DND-41 (cell line): ENCODE measurements at regions not wholly inside any gene's neighbourhood (a gene's known extent, or its start where the extent isn't known, plus 50 kb on each side); places are given as distances from the start of the nearest gene placed in this dataset.

ENCODE experiments used
- ATAC-seq: fragments of 200-7000 bp; cut with Tn5 transposase; 3 replicates; pipeline ENCODE4 v1.9.1; 2021; ENCODE audit warnings: low read depth; ENCODE audit not compliant: insufficient read depth
- DNase-seq: peaks from one replicate; pipeline ENCODE4 v3.0.0-alpha.2; 2020
- H2AFZ ChIP-seq: 2 replicates; pipeline ENCODE4 v1.6.0; 2012; ENCODE audit warnings: low read depth, low read length
- H3K27ac ChIP-seq: 2 replicates; pipeline ENCODE4 v1.5.1; 2012; ENCODE audit warnings: low read length, inconsistent platforms
- H3K27me3 ChIP-seq: fragments of 200-600 bp; sonication (generic); 2 replicates; pipeline ENCODE4 v1.6.0; 2012; ENCODE audit warnings: low read length, mild to moderate bottlenecking, inconsistent platforms; ENCODE audit not compliant: insufficient read depth, poor library complexity
- H3K36me3 ChIP-seq: 2 replicates; pipeline ENCODE4 v1.5.1; 2012; ENCODE audit warnings: low read length, inconsistent platforms; ENCODE audit not compliant: insufficient read depth
- H3K4me1 ChIP-seq: 2 replicates; pipeline ENCODE4 v1.5.1; 2012; ENCODE audit warnings: mild to moderate bottlenecking, low read length; ENCODE audit not compliant: insufficient read depth
- H3K4me2 ChIP-seq: 2 replicates; pipeline ENCODE4 v1.6.0; 2012; ENCODE audit warnings: mild to moderate bottlenecking, moderate library complexity, low read length, inconsistent platforms; ENCODE audit not compliant: insufficient read depth
- H3K4me3 ChIP-seq, 2 experiments: fragments of 200-600 bp in 1 of 2; shearing (Covaris generic) in 1 of 2; 2 replicates each; pipeline ENCODE4 v1.5.1; 2012 to 2016; ENCODE audit warnings: inconsistent platforms in 2 of 2, low read length in 2 of 2, mild to moderate bottlenecking in 2 of 2, low read depth in 1 of 2, moderate library complexity in 1 of 2
- H3K79me2 ChIP-seq: 2 replicates; pipeline ENCODE4 v1.6.0; 2012; ENCODE audit warnings: low read length, inconsistent platforms; ENCODE audit not compliant: insufficient read depth
- H3K9ac ChIP-seq: 2 replicates; pipeline ENCODE4 v1.6.0; 2012; ENCODE audit warnings: low read depth, mild to moderate bottlenecking, inconsistent platforms, low read length, moderate library complexity
- H3K9me3 ChIP-seq: 2 replicates; pipeline ENCODE4 v1.5.1; 2012; ENCODE audit warnings: low read length, moderate library complexity, mild to moderate bottlenecking, inconsistent platforms; ENCODE audit not compliant: insufficient read depth, severe bottlenecking
- H4K20me1 ChIP-seq: 2 replicates; pipeline ENCODE4 v1.6.0; 2012; ENCODE audit warnings: low read length; ENCODE audit not compliant: insufficient read depth
- EZH2 ChIP-seq: IDR thresholded peaks from 3 replicates; pipeline ENCODE4 v1.6.1; 2012; ENCODE audit warnings: borderline replicate concordance, low read depth, mild to moderate bottlenecking, moderate library complexity, low read length, inconsistent platforms; ENCODE audit not compliant: severe bottlenecking
- TF ChIP-seq, protein P1 (sequence below): IDR thresholded peaks from 2 replicates; pipeline ENCODE4 v1.5.1; 2012; ENCODE audit warnings: borderline replicate concordance, low read length, moderate library complexity, mild to moderate bottlenecking; ENCODE audit not compliant: poor library complexity, severe bottlenecking; ENCODE audit errors: extremely low read depth

GRCh38 chr2:204134421-204134820 lies 197.9 kb downstream of the ICOS start:
- Histone ChIP-seq H3K4me2 (no peak overlapping the region), H4K20me1 (no peaks in the 10 kb centered on the region), H2AFZ (no peak overlapping the region), H3K9ac (no peak overlapping the region), H3K9me3 (no peaks in the 10 kb centered on the region), H3K27ac (no peak overlapping the region), H3K4me3 (no peak overlapping the region), H3K27me3 (no peaks in the 10 kb centered on the region), H3K36me3 (no peaks in the 10 kb centered on the region), H3K4me1 (no peaks in the 10 kb centered on the region), H3K79me2 (no peaks in the 10 kb centered on the region)
- TF ChIP-seq, protein P1, sequence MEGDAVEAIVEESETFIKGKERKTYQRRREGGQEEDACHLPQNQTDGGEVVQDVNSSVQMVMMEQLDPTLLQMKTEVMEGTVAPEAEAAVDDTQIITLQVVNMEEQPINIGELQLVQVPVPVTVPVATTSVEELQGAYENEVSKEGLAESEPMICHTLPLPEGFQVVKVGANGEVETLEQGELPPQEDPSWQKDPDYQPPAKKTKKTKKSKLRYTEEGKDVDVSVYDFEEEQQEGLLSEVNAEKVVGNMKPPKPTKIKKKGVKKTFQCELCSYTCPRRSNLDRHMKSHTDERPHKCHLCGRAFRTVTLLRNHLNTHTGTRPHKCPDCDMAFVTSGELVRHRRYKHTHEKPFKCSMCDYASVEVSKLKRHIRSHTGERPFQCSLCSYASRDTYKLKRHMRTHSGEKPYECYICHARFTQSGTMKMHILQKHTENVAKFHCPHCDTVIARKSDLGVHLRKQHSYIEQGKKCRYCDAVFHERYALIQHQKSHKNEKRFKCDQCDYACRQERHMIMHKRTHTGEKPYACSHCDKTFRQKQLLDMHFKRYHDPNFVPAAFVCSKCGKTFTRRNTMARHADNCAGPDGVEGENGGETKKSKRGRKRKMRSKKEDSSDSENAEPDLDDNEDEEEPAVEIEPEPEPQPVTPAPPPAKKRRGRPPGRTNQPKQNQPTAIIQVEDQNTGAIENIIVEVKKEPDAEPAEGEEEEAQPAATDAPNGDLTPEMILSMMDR = no peak
- TF ChIP-seq EZH2 = no peak
- no peak for DNase-seq
- ATAC-seq = no peak

GRCh38 chr2:204135752-204136151 lies 199.2 kb downstream of the ICOS start:
- Histone ChIP-seq H3K27me3 (no peaks in the 10 kb centered on the region), H3K27ac (no peak overlapping the region), H3K4me1 (no peaks in the 10 kb centered on the region), H3K9ac (no peak overlapping the region), H3K36me3 (no peaks in the 10 kb centered on the region), H4K20me1 (no peaks in the 10 kb centered on the region), H2AFZ (no peak overlapping the region), H3K9me3 (no peaks in the 10 kb centered on the region), H3K4me2 (no peak overlapping the region), H3K4me3 (no peak overlapping the region), H3K79me2 (no peaks in the 10 kb centered on the region)
- no peak for TF ChIP-seq EZH2
- TF ChIP-seq, protein P1 = no peak
- no peak for ATAC-seq
- DNase-seq = no peak

DNA sequence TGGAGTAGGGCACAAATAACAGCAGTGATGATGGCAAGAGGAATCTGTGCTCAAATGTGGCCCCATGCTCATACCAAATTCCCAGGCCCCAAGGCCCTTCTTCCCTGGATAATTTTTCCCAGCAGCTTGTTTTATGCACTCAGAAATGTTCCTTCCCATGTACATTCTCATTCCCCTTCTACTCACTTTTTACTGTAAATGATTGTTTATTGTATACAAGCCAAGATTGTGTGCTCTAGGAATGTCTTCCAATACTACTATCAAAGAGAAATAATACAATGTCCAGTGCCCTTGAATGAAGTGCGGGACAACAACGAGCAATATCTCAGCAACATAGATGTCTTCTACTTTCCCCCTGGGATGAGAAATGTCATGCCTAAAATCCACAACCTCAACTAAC lies 201.6 kb downstream of the ICOS start:
- Histone ChIP-seq H3K9me3 (no peaks in the 10 kb centered on the region), H3K27ac (no peak overlapping the region), H3K36me3 (no peaks in the 10 kb centered on the region), H3K79me2 (no peaks in the 10 kb centered on the region), H3K27me3 (peaks cover under 1% of the 10 kb centered on the region), H3K4me2 (no peak overlapping the region), H4K20me1 (no peaks in the 10 kb centered on the region), H2AFZ (no peak overlapping the region), H3K4me1 (no peaks in the 10 kb centered on the region), H3K4me3 (no peak overlapping the region), H3K9ac (no peak overlapping the region)
- DNase-seq = no peak
- TF ChIP-seq, protein P1 = no peak
- no peak for TF ChIP-seq EZH2
- no peak for ATAC-seq

DNA sequence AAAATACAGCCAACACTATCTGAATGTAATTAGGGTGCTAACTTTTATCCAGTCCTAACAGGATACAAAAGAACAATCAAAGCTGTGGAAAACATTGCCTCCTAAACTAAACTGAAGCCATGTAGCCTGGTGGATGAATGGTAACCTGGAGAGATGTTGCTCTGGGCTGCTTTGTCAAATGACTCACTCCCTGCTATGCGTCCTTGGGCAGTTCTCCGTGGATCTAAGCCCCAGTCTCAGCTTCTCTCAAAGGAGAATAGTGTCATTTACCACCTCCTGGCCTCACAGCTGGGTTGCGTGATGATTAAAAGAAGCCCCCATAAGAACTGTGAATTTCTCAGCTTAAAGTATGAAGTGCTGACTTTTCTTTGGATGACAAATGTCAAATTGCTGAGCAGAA lies 203.7 kb downstream of the ICOS start:
- ATAC-seq (no peak), DNase-seq (no peak)
- no peak overlapping the region for H3K9ac ChIP-seq
- H3K27ac ChIP-seq = no peak overlapping the region
- H3K27me3 ChIP-seq = peaks cover 6% of the 10 kb centered on the region
- no peaks in the 10 kb centered on the region; the same call in 1 of the 2 replicates for H3K4me1 ChIP-seq
- TF ChIP-seq, protein P1 = no peak
- no peak for TF ChIP-seq EZH2
- no peak overlapping the region for H2AFZ ChIP-seq
- H3K9me3 ChIP-seq = no peaks in the 10 kb centered on the region
- no peak overlapping the region for H3K4me3 ChIP-seq
- no peaks in the 10 kb centered on the region for H3K79me2 ChIP-seq
- no peak overlapping the region for H3K4me2 ChIP-seq
- H4K20me1 ChIP-seq = no peaks in the 10 kb centered on the region
- H3K36me3 ChIP-seq = no peaks in the 10 kb centered on the region
